CD4-positive, alpha-beta memory T cell (primary cell): ENCODE measurements at regions not wholly inside any gene's neighbourhood (a gene's known extent, or its start where the extent isn't known, plus 50 kb on each side); places are given as distances from the start of the nearest gene placed in this dataset.

ENCODE experiments used
- CTCF ChIA-PET: fragments of 350-600 bp; sonication (Branson Sonifier 250); formaldehyde crosslinking; loops from one replicate; lab custom pipeline; 2021; ENCODE audit warnings: inconsistent platforms; ENCODE audit not compliant: partially characterized antibody; lab: Charles Lee
- POLR2A ChIA-PET: fragments of 350-600 bp; sonication (Branson Sonifier 250); formaldehyde crosslinking; loops from one replicate; lab custom pipeline; 2021; ENCODE audit not compliant: partially characterized antibody; lab: Charles Lee
- DNase-seq, 5 donors: peaks; one replicate each; pipeline versions ENCODE4 v3.0.0 to v3.0.0-alpha.2; 2020 to 2022; ENCODE audit warnings: mixed read lengths in 1 of 5
- H3K27ac ChIP-seq: one replicate; pipeline ENCODE4 v1.7.0; 2013; ENCODE audit warnings: low read depth, low read length
- H3K27me3 ChIP-seq: 2 replicates; pipeline ENCODE4 v1.7.0; 2013; ENCODE audit warnings: mild to moderate bottlenecking, low read length, moderate library complexity; ENCODE audit not compliant: insufficient read depth
- H3K36me3 ChIP-seq: 2 replicates; pipeline ENCODE4 v1.7.0; 2013; ENCODE audit warnings: mild to moderate bottlenecking, low read length, moderate library complexity; ENCODE audit not compliant: insufficient read depth
- H3K4me1 ChIP-seq: 2 replicates; pipeline ENCODE4 v1.7.0; 2013; ENCODE audit warnings: mild to moderate bottlenecking, low read length, moderate library complexity; ENCODE audit not compliant: insufficient read depth
- H3K4me3 ChIP-seq, 2 donors: one replicate each; pipeline ENCODE4 v1.7.0; 2013; ENCODE audit warnings: low read length in 2 of 2, mild to moderate bottlenecking in 1 of 2
- H3K9me3 ChIP-seq, 2 donors: one replicate each; pipeline ENCODE4 v1.7.0; 2013; ENCODE audit warnings: low read length in 2 of 2, control low read depth in 1 of 2; ENCODE audit not compliant: control insufficient read depth in 1 of 2
- H3K27ac Mint-ChIP-seq, 7 donors: one replicate each; pipeline ENCODE4 v1.8.0; 2020 to 2021; ENCODE audit warnings: mixed read lengths in 7 of 7, mild to moderate bottlenecking in 6 of 7, inconsistent platforms in 3 of 7, moderate library complexity in 3 of 7
- H3K27me3 Mint-ChIP-seq, 2 donors: one replicate each; pipeline ENCODE4 v1.8.0; 2020 to 2021; ENCODE audit warnings: mixed read lengths in 2 of 2
- H3K36me3 Mint-ChIP-seq, 2 donors: one replicate each; pipeline ENCODE4 v1.8.0; 2020 to 2021; ENCODE audit warnings: mixed read lengths in 2 of 2, inconsistent platforms in 1 of 2, mild to moderate bottlenecking in 1 of 2
- H3K4me1 Mint-ChIP-seq, 4 donors: one replicate each; pipeline ENCODE4 v1.8.0; 2020 to 2021; ENCODE audit warnings: mixed read lengths in 4 of 4, mild to moderate bottlenecking in 1 of 4
- H3K4me3 Mint-ChIP-seq, 8 donors: one replicate each; pipeline ENCODE4 v1.8.0; 2020 to 2021; ENCODE audit warnings: mixed read lengths in 8 of 8, mild to moderate bottlenecking in 7 of 8, moderate library complexity in 6 of 8, inconsistent platforms in 3 of 8
- H3K9me3 Mint-ChIP-seq, 8 donors: one replicate each; pipeline ENCODE4 v1.8.0; 2020 to 2021; ENCODE audit warnings: mixed read lengths in 8 of 8, mild to moderate bottlenecking in 5 of 8, inconsistent platforms in 3 of 8, moderate library complexity in 1 of 8
- intact Hi-C: fragments of 100-400 bp; cut with micrococcal nuclease; formaldehyde crosslinking; loops from one replicate; pipeline ENCODE4 v1.15.1; 2023

DNA sequence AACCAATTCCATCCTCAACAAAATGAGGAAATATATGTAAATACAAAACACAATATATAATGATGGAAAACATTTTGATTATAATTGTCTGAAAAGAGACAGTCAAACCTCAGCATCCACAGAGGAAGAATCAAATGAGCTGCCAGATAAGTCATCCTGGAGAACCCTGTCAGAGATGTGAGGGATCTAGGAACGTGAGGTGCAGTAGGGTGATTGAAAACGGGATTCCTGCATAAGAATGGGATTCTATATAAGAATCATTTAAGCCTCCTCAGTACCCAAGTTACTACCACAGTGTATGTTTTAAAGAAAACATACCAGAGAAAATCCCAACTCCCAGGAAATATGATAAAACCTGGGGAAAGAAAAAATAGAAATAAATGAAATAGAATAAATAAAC is 690.5 kb downstream of the FRK start:
- Mint-ChIP-seq H3K27ac (no peak overlapping the region), H3K4me1 (no peaks in the 10 kb centered on the region), H3K4me3 (no peak overlapping the region), H3K27me3 (no peaks in the 10 kb centered on the region), H3K36me3 (no peaks in the 10 kb centered on the region), H3K9me3 (peaks cover 4 to 21% (median 13%) of the 10 kb centered on the region in 8 donors)
- no peaks in the 10 kb centered on the region for H3K36me3 ChIP-seq
- H3K27ac ChIP-seq: no peak overlapping the region
- H3K4me1 ChIP-seq: no peaks in the 10 kb centered on the region
- DNase-seq: no peak
- ChIA-PET CTCF (no interaction called here), POLR2A (no interaction called here)
- no peaks in the 10 kb centered on the region for H3K27me3 ChIP-seq
- H3K4me3 ChIP-seq: no peak overlapping the region
- intact Hi-C loops: no loop called here
- H3K9me3 ChIP-seq: no peaks in the 10 kb centered on the region

DNA sequence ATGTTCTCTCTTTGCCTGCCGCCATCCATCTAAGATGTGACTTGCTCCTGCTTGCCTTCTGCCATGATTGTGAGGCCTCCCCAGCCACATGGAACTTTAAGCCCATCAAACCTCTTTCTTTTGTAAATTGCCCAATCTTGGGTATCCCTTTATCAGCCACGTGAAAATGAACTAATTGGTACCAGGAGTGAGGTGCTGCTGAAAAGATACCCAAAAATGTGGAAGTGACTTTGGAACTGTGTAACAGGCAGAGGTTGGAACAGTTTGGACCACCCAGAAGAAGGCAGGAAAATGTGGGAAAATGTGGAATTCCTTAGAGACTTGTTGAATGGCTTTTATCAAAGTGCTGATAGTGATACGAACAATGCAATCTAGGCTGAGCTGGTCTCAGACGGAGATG is 694.9 kb downstream of the FRK start:
- H3K4me3 ChIP-seq: no peak overlapping the region
- intact Hi-C loops: no loop called here
- no peaks in the 10 kb centered on the region for H3K36me3 ChIP-seq
- CTCF ChIA-PET: no interaction called here
- Mint-ChIP-seq H3K4me1 (no peaks in the 10 kb centered on the region), H3K27ac (no peak overlapping the region), H3K4me3 (no peak overlapping the region), H3K36me3 (no peaks in the 10 kb centered on the region), H3K9me3 (peaks cover 5 to 24% (median 13%) of the 10 kb centered on the region in 8 donors), H3K27me3 (no peaks in the 10 kb centered on the region)
- no peak for DNase-seq
- no peaks in the 10 kb centered on the region for H3K27me3 ChIP-seq
- POLR2A ChIA-PET: no interaction called here
- no peaks in the 10 kb centered on the region for H3K9me3 ChIP-seq
- no peak overlapping the region for H3K27ac ChIP-seq
- H3K4me1 ChIP-seq: no peaks in the 10 kb centered on the region

DNA sequence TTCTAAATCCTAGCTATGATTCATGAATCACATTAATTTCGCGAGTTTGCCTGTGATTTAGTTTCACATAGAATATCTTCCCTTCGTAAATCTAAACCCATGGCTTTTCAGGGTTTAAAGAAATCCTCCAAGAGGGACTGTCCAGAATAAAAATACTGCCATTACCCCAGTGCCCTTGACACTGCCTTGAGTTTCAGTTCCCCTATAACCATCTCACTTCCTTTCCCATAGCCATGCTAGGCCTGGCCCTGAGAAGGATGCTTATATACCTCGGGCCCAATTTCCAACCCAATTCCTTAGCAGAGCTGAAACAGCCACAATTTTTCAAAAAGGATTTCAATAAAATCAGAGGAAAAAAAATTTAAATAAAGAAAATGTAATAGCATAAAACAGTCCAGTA is 697.3 kb downstream of the FRK start:
- Mint-ChIP-seq H3K36me3 (no peaks in the 10 kb centered on the region), H3K27ac (no peak overlapping the region), H3K9me3 (peaks cover 7 to 24% (median 12%) of the 10 kb centered on the region in 8 donors), H3K4me1 (no peaks in the 10 kb centered on the region), H3K27me3 (no peaks in the 10 kb centered on the region), H3K4me3 (no peak overlapping the region)
- no peak for DNase-seq
- intact Hi-C loops: no loop called here
- no peaks in the 10 kb centered on the region for H3K9me3 ChIP-seq
- ChIA-PET POLR2A (no interaction called here), CTCF (no interaction called here)
- H3K4me1 ChIP-seq: no peaks in the 10 kb centered on the region
- H3K4me3 ChIP-seq: no peak overlapping the region
- H3K36me3 ChIP-seq: no peaks in the 10 kb centered on the region
- H3K27ac ChIP-seq: no peak overlapping the region
- no peaks in the 10 kb centered on the region for H3K27me3 ChIP-seq

DNA sequence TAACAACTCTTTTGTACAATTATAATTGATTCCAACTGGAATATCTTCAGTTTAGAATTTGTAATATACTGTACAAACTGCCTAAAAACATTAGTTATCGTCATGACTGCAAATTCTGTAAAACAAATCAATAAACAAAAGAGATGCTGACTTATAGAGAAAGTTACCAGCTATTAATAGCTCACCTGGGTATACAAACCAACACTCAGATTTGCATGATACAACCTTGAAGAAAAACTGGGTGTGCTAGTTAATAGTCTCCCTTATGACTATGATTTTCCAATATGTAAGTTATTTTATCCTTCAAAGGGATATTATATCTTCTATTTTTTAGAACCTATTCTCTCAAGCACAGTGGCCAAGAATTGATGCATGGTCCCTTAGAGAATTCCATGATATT is 698.5 kb downstream of the FRK start:
- Mint-ChIP-seq H3K4me1 (no peaks in the 10 kb centered on the region), H3K27ac (no peak overlapping the region), H3K36me3 (no peaks in the 10 kb centered on the region), H3K27me3 (no peaks in the 10 kb centered on the region), H3K4me3 (no peak overlapping the region), H3K9me3 (peaks cover 5 to 22% (median 9%) of the 10 kb centered on the region in 8 donors)
- no peak overlapping the region for H3K27ac ChIP-seq
- no peaks in the 10 kb centered on the region for H3K9me3 ChIP-seq
- no peaks in the 10 kb centered on the region for H3K27me3 ChIP-seq
- no peaks in the 10 kb centered on the region for H3K4me1 ChIP-seq
- no peaks in the 10 kb centered on the region for H3K36me3 ChIP-seq
- no peak overlapping the region for H3K4me3 ChIP-seq
- intact Hi-C loops: no loop called here
- no peak for DNase-seq
- POLR2A ChIA-PET: no interaction called here
- CTCF ChIA-PET: no interaction called here

DNA sequence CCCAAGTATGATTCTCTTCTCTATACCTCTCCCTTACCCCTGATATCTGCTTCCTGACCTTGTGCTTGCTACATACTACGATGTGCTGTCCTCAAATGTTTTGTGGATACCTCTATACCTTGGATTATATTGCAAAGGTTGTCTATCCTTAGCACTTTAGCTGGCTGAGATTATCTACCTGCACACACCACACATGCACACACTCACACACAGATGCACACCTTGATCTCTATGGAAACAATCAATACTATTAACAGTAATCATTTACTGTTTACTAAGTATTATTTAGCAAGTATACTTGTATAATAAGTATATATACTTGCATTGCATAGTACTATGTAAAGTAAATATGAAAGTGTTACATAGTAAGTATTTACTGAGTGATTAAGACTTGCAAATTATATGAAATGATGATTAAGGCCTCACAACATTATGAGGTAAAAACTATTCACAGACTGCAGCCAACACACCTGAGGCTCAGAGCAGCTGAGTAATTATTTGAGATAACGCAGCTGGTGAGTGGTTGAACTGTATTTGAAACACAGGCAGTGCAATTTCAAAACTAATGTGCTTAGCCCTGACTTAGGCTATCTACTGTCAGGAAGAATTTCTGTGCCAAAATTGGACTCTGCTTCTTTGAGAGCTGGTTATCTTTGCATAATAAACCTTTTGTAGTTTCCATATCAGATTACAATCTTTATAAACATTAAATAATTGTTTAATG is 699.9 kb downstream of the FRK start:
- Mint-ChIP-seq H3K4me3 (peak overlapping the region in 1 of 8 donors; percentile 7), H3K4me1 (no peaks in the 10 kb centered on the region), H3K9me3 (peaks cover 1 to 23% (median 8%) of the 10 kb centered on the region in 8 donors), H3K27ac (no peak overlapping the region), H3K36me3 (no peaks in the 10 kb centered on the region), H3K27me3 (no peaks in the 10 kb centered on the region)
- Histone ChIP-seq H3K27me3 (no peaks in the 10 kb centered on the region), H3K36me3 (no peaks in the 10 kb centered on the region), H3K27ac (no peak overlapping the region), H3K9me3 (no peaks in the 10 kb centered on the region), H3K4me3 (no peak overlapping the region), H3K4me1 (no peaks in the 10 kb centered on the region)
- CTCF ChIA-PET: no interaction called here
- no peak for DNase-seq
- POLR2A ChIA-PET: no interaction called here
- intact Hi-C loops: no loop called here

DNA sequence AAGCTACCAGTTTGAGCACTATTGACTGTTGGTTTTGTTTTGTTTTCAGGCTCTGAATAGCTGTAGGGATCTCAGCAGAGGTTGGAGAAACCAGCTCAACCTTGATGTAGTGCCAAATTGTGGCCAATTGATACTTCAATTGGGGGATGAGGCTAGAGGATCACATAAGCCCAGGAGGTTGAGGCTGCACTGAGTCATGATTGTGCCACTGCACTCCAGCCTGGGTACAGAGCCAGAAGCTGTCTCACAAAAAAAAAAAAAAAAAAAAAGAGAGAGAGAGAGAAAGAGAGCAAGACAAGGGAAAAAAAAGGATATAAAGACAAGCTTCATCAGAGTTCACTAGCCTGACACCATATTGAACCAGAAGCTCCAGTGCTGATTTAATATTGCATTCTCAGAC is 702.1 kb downstream of the FRK start:
- Histone ChIP-seq H3K36me3 (no peaks in the 10 kb centered on the region), H3K4me3 (no peak overlapping the region), H3K27me3 (no peaks in the 10 kb centered on the region), H3K4me1 (no peaks in the 10 kb centered on the region), H3K27ac (no peak overlapping the region), H3K9me3 (no peaks in the 10 kb centered on the region)
- intact Hi-C loops: no loop called here
- Mint-ChIP-seq H3K4me1 (no peaks in the 10 kb centered on the region), H3K36me3 (no peaks in the 10 kb centered on the region), H3K4me3 (no peak overlapping the region), H3K9me3 (peaks cover 0 to 14% (median 7%) of the 10 kb centered on the region in 8 donors), H3K27ac (no peak overlapping the region), H3K27me3 (no peaks in the 10 kb centered on the region)
- ChIA-PET POLR2A (no interaction called here), CTCF (no interaction called here)
- DNase-seq: no peak

DNA sequence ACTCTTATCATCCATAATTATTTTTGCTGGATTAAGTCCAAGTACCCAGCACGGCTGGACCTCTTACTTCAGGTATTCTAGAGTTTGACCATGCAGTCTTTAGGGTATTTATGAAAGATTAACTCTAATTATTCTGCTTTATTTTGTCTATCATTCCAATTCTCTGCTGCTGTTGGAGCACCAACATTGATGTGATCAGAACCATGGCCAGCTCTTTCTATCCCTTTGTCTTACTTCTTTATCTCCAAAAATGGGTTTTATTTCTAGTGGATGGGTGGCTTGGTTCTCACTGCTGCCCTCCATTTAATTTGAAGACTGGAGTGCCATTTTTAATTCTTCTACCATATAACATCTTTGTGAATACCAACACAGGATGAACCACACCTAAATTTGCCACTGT is 704.3 kb downstream of the FRK start:
- H3K36me3 ChIP-seq: no peaks in the 10 kb centered on the region
- H3K4me1 Mint-ChIP-seq: no peaks in the 10 kb centered on the region
- H3K4me3 Mint-ChIP-seq: no peak overlapping the region
- H3K27ac ChIP-seq: no peak overlapping the region
- POLR2A ChIA-PET: no interaction called here
- H3K36me3 Mint-ChIP-seq: no peaks in the 10 kb centered on the region
- no peaks in the 10 kb centered on the region for H3K4me1 ChIP-seq
- peaks cover 0 to 14% (median 5%) of the 10 kb centered on the region in 8 donors for H3K9me3 Mint-ChIP-seq
- no peak overlapping the region for H3K4me3 ChIP-seq
- H3K27me3 ChIP-seq: no peaks in the 10 kb centered on the region
- DNase-seq: no peak
- CTCF ChIA-PET: no interaction called here
- no peak overlapping the region for H3K27ac Mint-ChIP-seq
- intact Hi-C loops: no loop called here
- H3K27me3 Mint-ChIP-seq: no peaks in the 10 kb centered on the region
- no peaks in the 10 kb centered on the region for H3K9me3 ChIP-seq
